HG03045 (cell line): ENCODE measurements at regions not wholly inside any gene's neighbourhood (a gene's known extent, or its start where the extent isn't known, plus 50 kb on each side); places are given as distances from the start of the nearest gene placed in this dataset.
"Not testable (repeated sequence)": the region's sequence is repeated elsewhere in the genome, so short reads cannot be mapped to it uniquely, and the experiment has no call there.

Source experiments
- ATAC-seq: cut with Tn5 transposase; IDR thresholded peaks from one replicate; pipeline ENCODE4 v1.9.1; 2021; ENCODE audit warnings: mild to moderate bottlenecking, moderate library complexity; ENCODE audit not compliant: unreplicated experiment

- no peak for ATAC-seq
Measured at GRCh38 chr5:13108265-13108664, 836.2 kb downstream of the DNAH5 start.

GRCh38 chr5:13107537-13107936 is 837.0 kb downstream of the DNAH5 start:
- ATAC-seq = no peak

- no peak for ATAC-seq
Measured at GRCh38 chr5:13081116-13081515, 863.4 kb downstream of the DNAH5 start.

GRCh38 chr5:13072936-13073335 is 871.6 kb downstream of the DNAH5 start:
- not testable (repeated sequence) for ATAC-seq

GRCh38 chr5:13063088-13063487 is 881.4 kb downstream of the DNAH5 start:
- no peak for ATAC-seq

DNA sequence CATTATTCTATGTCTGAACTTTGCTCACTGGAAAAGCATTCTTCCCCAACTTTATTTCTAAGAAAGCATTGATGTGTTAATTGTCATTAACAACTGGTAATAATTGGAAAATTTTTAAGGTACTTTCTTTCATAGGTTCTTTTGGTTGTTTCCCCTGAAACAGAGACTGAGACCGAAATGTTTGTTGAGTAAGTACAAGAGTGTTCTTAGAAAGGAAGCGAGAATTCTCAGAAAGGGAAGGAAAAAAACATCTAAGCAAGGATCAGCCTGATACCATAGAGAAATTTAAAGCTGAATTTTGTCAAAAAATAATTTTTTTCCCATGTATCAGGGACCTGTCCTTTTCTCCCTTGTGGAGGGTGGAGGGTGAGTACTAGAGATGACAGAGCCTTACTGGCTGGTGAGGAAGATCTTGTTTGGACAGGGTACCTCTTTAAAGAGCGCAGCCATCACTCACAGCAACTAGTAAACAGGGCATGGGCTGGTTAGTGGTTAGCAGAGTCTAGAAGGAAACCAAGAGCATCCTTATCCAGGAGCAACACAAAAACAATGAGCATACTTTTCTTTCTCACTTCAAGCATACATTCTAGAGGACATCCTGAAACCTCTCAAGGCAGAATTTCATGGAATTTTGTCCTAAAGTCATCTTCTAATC is 898.5 kb downstream of the DNAH5 start:
- no peak for ATAC-seq

DNA sequence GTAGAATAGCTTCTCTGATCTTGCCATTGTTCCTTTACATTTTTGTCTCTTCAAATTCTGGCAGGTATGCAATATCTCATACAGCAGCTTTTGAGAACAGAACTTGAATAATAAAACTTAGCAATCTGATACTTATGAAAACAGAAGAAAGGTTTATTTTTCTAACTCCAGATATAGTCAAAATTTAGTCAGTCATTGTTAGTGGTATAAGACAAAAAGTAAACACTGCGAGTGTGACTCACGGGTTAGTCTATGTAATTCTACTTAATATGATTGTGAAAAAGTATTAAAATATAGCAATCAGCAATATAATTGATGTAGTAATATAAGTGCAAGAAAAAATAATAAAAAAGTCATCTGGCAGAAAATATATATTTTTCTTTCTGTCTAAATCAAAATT is 910.4 kb downstream of the DNAH5 start:
- no peak for ATAC-seq

- ATAC-seq = no peak
Measured at GRCh38 chr5:13029211-13029610, 915.3 kb downstream of the DNAH5 start.

GRCh38 chr5:13027874-13028273 is 916.6 kb downstream of the DNAH5 start:
- no peak for ATAC-seq

GRCh38 chr5:13019729-13020128 is 924.8 kb downstream of the DNAH5 start:
- ATAC-seq = no peak

DNA sequence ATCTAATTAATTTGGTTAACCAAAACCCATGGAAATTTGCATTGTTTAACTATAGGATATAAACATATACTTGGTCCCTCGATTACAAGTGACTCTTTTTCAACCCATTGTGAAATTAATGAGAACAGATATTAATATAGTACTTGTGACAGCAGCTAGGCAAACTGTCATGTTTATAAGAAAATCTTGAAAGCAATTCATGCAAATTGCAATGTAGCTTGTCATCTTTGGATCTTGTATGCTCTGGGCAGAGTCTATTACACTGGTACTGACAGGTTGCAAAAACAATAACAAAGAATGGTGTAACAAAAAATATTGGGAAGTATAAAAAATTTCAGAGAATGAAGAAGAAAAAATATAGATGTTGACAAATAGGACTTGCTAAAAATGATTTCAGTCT is 941.0 kb downstream of the DNAH5 start:
- ATAC-seq = no peak

DNA sequence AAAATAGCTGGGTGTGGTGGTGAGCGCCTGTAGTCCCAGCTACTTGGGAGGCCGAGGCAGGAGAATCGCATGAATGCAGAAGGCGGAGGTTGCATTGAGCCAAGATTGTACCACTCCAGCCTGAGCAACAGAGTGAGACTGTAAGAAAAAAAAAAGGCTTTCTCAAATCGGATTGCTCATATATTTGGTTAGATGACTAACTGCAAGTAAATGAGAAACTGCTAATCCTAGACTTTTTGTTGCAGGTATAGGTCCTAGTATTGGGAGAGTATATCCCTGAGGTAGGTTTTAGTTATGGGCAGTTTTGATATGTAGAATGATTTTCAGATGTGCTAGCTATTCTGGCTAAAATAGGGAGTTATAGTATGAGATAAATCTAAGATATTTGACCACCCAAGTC is 944.8 kb downstream of the DNAH5 start:
- ATAC-seq = no peak

- no peak for ATAC-seq
Measured at GRCh38 chr5:12985142-12985541, 959.3 kb downstream of the DNAH5 start.

GRCh38 chr5:12974856-12975255 is 969.6 kb downstream of the DNAH5 start:
- ATAC-seq = no peak

DNA sequence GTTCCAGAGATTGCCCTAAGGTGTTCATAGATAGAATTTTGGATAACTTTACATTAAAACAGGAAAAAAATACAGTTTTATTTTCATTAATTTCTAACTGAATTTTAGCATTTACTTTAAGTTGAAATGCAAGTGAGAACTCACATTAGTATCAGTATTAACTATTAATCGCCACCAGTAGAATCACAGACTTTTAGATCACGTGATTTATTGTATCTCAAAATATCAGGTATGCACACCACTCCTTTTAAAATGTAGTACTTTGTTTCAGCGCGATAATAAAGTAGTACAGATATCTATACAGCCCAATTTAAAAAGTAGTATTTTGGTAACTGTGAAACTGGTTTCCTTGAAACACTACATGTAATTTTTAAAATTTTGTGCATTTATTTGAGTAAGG is 978.7 kb downstream of the DNAH5 start:
- no peak for ATAC-seq

- ATAC-seq = no peak
Measured at GRCh38 chr5:12959713-12960112, 984.8 kb downstream of the DNAH5 start.

DNA sequence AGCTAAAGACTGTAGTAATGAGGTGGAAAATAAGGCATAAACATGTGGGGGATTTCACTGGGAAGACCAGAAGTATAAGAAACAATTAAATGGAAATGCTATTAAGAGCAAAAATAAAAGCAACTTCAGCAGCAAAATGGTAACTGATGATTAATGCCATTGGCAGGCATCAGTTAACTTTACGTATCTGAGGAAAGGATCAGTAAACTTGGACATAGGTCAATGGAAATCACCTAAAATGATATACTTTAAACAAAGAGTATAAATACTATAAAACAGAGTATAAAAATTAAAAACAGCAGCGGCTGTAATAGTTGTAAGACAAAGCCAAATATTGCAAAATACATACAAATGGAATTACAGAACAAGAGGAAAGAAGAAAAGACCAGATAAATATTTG is 992.1 kb downstream of the DNAH5 start:
- ATAC-seq = no peak

DNA sequence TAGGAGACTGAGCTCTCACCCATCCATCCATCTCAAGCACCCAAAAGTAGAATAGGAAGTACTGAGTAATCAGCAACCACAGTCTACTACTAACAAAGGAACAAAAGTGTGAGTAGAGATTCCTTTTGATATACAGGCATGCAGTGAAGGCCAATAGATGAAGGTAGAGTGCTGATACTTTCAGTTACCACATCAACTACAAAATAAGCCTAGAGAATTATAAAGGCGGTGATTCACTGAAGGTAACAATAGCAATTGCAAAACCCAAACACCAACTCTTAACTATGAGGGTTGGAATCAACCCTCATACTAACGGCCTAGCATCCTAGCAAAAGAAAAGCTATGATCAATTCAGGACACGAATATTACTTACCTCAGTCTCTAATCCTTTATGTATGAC is 992.6 kb downstream of the DNAH5 start:
- ATAC-seq = no peak

GRCh38 chr5:12947379-12947778 is 997.1 kb downstream of the DNAH5 start:
- no peak for ATAC-seq

DNA sequence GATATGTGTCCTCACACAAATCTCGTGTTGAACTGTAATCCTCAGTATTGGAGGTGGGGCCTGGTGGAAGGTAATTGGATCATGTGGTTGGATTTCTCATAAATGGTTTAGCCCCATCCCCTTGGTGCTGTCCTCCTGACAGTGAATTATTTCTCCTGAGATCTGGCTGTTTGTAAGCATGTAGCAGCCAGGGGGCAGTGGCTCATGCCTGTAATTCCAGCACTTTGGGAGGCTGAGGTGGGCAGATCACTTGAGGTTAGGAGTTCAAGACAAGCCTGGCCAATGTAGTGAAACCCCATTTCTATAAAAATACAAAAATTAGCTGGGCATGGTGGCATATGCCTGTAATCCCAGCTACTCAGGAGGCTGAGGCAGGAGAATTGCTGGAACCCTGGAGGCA is 999.0 kb downstream of the DNAH5 start:
- not testable (repeated sequence) for ATAC-seq

DNA sequence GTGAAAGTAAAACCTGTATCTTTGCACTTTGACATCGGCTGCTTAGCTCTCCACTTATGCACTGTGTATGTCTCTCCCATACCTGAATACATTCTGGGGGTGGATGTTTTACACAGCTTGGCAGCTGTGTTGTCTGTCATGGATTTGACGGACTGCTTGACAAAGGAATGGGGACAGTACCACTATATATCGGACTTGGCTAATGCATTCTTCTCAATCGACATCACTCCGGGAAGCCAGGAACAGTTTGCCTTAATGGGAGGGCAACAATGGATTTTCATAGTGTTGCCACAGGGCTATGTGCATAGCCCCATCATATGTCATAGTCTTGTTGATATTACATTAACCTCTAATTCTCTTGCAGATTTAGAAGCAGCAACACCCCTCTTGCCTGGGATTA is 1008.3 kb downstream of the DNAH5 start:
- ATAC-seq = no peak

DNA sequence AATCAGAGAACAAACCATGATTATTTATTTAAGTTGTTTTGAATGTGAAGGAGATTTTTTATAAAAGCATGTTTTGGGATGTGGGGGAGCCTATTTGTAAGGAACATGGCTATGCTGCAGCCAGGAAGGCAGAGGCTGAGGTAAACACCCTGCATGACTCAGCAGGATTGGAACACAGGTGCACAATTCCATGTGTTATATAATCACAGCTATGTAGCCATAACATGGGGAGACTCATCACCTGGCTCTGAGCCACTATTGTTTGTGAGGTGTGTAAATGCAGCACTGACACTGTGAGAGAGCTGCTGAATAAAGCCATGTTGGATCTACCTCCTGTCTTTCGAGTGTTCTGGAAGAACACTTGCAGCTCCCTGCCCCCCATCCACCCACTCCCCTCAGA is 1009.8 kb downstream of the DNAH5 start:
- ATAC-seq = no peak

DNA sequence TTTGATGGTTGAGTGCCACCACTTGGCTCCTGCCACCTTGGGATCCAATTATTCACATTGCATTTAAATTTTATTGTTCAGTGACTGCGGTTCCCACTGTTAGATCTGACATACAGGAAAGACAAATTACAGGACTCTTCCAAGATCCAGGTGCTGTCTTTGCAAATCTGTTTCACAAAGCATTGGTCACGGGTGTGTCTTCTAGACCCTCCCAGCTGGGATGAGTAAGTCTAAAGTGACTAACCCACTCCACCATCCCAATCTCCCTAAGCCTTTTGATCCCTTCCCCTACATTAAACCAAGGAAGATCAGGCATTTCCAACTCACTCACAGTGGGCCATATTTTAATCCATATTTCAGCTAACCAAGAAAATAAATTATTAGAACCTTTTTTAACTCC is 1016.3 kb upstream of the CTNND2 start:
- ATAC-seq = no peak
